SU-DHL-6 (cell line): ENCODE measurements at regions not wholly inside any gene's neighbourhood (a gene's known extent, or its start where the extent isn't known, plus 50 kb on each side); places are given as distances from the start of the nearest gene placed in this dataset.

Source experiments
- H2AFZ ChIP-seq: fragments of 200-600 bp; sonication (generic); 2 replicates; pipeline ENCODE4 v1.6.1; 2014; ENCODE audit warnings: low read depth, mild to moderate bottlenecking, moderate library complexity, mixed read lengths, antibody characterized with exemption, low read length; ENCODE audit not compliant: severe bottlenecking
- H3F3A ChIP-seq: fragments of 200-600 bp; shearing (Covaris generic); 2 replicates; pipeline ENCODE4 v1.6.0; 2016; ENCODE audit warnings: antibody characterized with exemption, mild to moderate bottlenecking; ENCODE audit not compliant: insufficient read depth
- H3K27ac ChIP-seq: fragments of 200-600 bp; sonication (generic); 2 replicates; pipeline ENCODE4 v1.5.1; 2016; ENCODE audit warnings: low read depth, mild to moderate bottlenecking, low read length, moderate library complexity, mixed read lengths
- H3K27me3 ChIP-seq: fragments of 200-600 bp; sonication (generic), shearing (Covaris generic); 2 replicates; pipeline ENCODE4 v1.6.0; 2014; ENCODE audit warnings: mild to moderate bottlenecking, low read length
- H3K36me3 ChIP-seq: fragments of 200-600 bp; sonication (generic); 2 replicates; pipeline ENCODE4 v1.6.1; 2014; ENCODE audit warnings: mild to moderate bottlenecking, low read length, mixed read lengths
- H3K4me2 ChIP-seq: fragments of 300-600, 200-600 bp; shearing (Covaris generic), sonication (generic); 2 replicates; pipeline ENCODE4 v1.6.0; 2014; ENCODE audit warnings: low read length, low read depth, mild to moderate bottlenecking; ENCODE audit not compliant: poor library complexity, severe bottlenecking
- H3K4me3 ChIP-seq: fragments of 200-600 bp; sonication (generic); 2 replicates; pipeline ENCODE4 v1.5.1; 2014; ENCODE audit warnings: antibody characterized with exemption, low read length, mild to moderate bottlenecking, mixed read lengths; ENCODE audit not compliant: insufficient read depth, poor library complexity, severe bottlenecking
- H3K79me2 ChIP-seq: fragments of 200-600 bp; sonication (generic); 2 replicates; pipeline ENCODE4 v1.6.1; 2014; ENCODE audit warnings: mild to moderate bottlenecking, low read length, moderate library complexity; ENCODE audit not compliant: insufficient read depth
- H3K9ac ChIP-seq: fragments of 200-600 bp; sonication (generic); 2 replicates; pipeline ENCODE4 v1.7.0; 2014; ENCODE audit warnings: mild to moderate bottlenecking, low read length
- H3K9me2 ChIP-seq: fragments of 200-600 bp; sonication (generic); replicated peaks from 2 replicates; pipeline ENCODE4 v1.6.1; 2014; ENCODE audit warnings: low read length; ENCODE audit not compliant: insufficient read depth
- H3K9me3 ChIP-seq: fragments of 200-600 bp; sonication (generic); 2 replicates; pipeline ENCODE4 v1.6.1; 2014; ENCODE audit warnings: low read length, mixed read lengths; ENCODE audit not compliant: insufficient read depth
- H4K20me1 ChIP-seq: fragments of 200-600 bp; sonication (generic); 2 replicates; pipeline ENCODE4 v1.6.1; 2014; ENCODE audit warnings: low read depth, mild to moderate bottlenecking, antibody characterized with exemption, low read length, moderate library complexity, mixed read lengths
- CTCF ChIP-seq: fragments of 200-600 bp; sonication (generic); IDR thresholded peaks from one replicate; pipeline ENCODE4 v1.5.1; 2017; ENCODE audit warnings: antibody characterized with exemption, mild to moderate bottlenecking, low read length, moderate library complexity; ENCODE audit not compliant: insufficient read depth, poor library complexity, severe bottlenecking
- EZH2phosphoT487 ChIP-seq: fragments of 200-600 bp; sonication (generic), shearing (Covaris generic); conservative IDR thresholded peaks from 2 replicates; pipeline ENCODE4 v1.6.1; 2018; ENCODE audit warnings: mild to moderate bottlenecking, antibody characterized with exemption, low read length, moderate library complexity, mixed read lengths

GRCh38 chr18:61655630-61656029 lies 237.2 kb downstream of the RNF152 start:
- TF ChIP-seq EZH2phosphoT487 (no peak), CTCF (no peak)
- H3K9me3 ChIP-seq = no peaks in the 10 kb centered on the region

GRCh38 chr18:61653823-61654551 lies 238.8 kb downstream of the RNF152 start:
- H2AFZ ChIP-seq = no peak overlapping the region
- no peaks in the 10 kb centered on the region for H3K79me2 ChIP-seq
- TF ChIP-seq EZH2phosphoT487 (no peak), CTCF (no peak)
- H3K9me2 ChIP-seq = no peaks in the 10 kb centered on the region
- no peaks in the 10 kb centered on the region for H3K27me3 ChIP-seq
- H3K4me3 ChIP-seq = no peak overlapping the region
- no peak overlapping the region for H3K27ac ChIP-seq
- no peaks in the 10 kb centered on the region for H3K9me3 ChIP-seq
- no peaks in the 10 kb centered on the region for H4K20me1 ChIP-seq
- no peaks in the 10 kb centered on the region for H3F3A ChIP-seq
- H3K4me2 ChIP-seq = no peak overlapping the region
- H3K9ac ChIP-seq = no peak overlapping the region
- no peaks in the 10 kb centered on the region for H3K36me3 ChIP-seq

More at GRCh38 chr18:61655630-61656029, 237.2 kb downstream of the RNF152 start:
- Histone ChIP-seq H3K79me2 (no peaks in the 10 kb centered on the region), H3K36me3 (no peaks in the 10 kb centered on the region), H3K4me2 (no peak overlapping the region), H3K9ac (no peak overlapping the region), H3K27ac (no peak overlapping the region), H3K4me3 (no peak overlapping the region), H3K27me3 (no peaks in the 10 kb centered on the region), H2AFZ (no peak overlapping the region), H3F3A (no peaks in the 10 kb centered on the region), H4K20me1 (no peaks in the 10 kb centered on the region), H3K9me2 (no peaks in the 10 kb centered on the region)

- H3F3A ChIP-seq = no peaks in the 10 kb centered on the region
- H3K27me3 ChIP-seq = no peaks in the 10 kb centered on the region
- no peak overlapping the region for H3K4me2 ChIP-seq
- TF ChIP-seq CTCF = no peak
- TF ChIP-seq EZH2phosphoT487 = no peak
- H3K79me2 ChIP-seq = no peaks in the 10 kb centered on the region
- H3K9ac ChIP-seq = no peak overlapping the region
- no peak overlapping the region for H3K27ac ChIP-seq
- no peaks in the 10 kb centered on the region for H3K9me2 ChIP-seq
- no peaks in the 10 kb centered on the region for H4K20me1 ChIP-seq
- H3K4me3 ChIP-seq = no peak overlapping the region
- H3K36me3 ChIP-seq = no peaks in the 10 kb centered on the region
- H2AFZ ChIP-seq = no peak overlapping the region
- no peaks in the 10 kb centered on the region for H3K9me3 ChIP-seq
These were observed 240.9 kb downstream of the RNF152 start for GRCh38 chr18:61651880-61652268.
